ENCODE measurements at regions not wholly inside any gene's neighbourhood (a gene's known extent, or its start where the extent isn't known, plus 50 kb on each side); places are given as distances from the start of the nearest gene placed in this dataset.
"Not testable (repeated sequence)": the region's sequence is repeated elsewhere in the genome, so short reads cannot be mapped to it uniquely, and the experiment has no call there.

DNA sequence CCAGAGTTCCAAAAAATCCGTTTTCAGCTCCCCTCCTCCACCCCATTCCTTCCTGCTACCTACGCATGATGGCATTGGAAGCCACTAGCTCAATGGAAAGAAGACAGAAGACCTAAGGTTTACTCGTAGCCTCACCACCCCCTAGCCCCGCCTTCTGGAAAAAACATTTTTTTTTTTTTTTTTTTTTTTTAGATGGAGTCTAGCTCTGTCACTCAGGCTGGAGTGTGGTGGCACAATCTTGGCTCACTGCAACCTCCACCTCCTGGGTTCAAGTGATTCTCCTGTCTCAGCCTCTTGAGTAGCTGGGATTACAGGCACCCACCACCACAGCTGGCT is 57.2 kb upstream of the APCDD1L start:
- CTCF ChIA-PET; POLR2A ChIA-PET (ENCODE audit: unreplicated experiment); H3K14ac ChIP-seq (replicated peaks; ENCODE audit: low read depth, low read length); ATAC-seq (ENCODE audit: low read depth); H4K20me1 ChIP-seq (ENCODE audit: insufficient read depth, low read length); H3K9me1 ChIP-seq (ENCODE audit: insufficient read depth, low read length); H3K9ac ChIP-seq (ENCODE audit: low read depth, low read length); H3K23ac ChIP-seq (ENCODE audit: low read depth, low read length); H3K56ac ChIP-seq (ENCODE audit: extremely low read depth, insufficient read depth, low read length); BruUV-seq (replicated peaks); H2AK9ac ChIP-seq (replicated peaks; ENCODE audit: low read depth, low read length, poor library complexity); dilution Hi-C loops (cut with HindIII; ENCODE audit: low sequenced_read_pairs, unreplicated experiment); in situ Hi-C loops (cut with MboI; ENCODE audit: low sequenced_read_pairs); H2AK5ac ChIP-seq (ENCODE audit: low read depth, low read length); H3K36me3 ChIP-seq (ENCODE audit: control insufficient read depth, insufficient read depth, low read length); H3K27me3 ChIP-seq (ENCODE audit: control insufficient read depth, insufficient read depth, low read length); H2BK15ac ChIP-seq (ENCODE audit: low read depth, low read length); H3K4me3 ChIP-seq (ENCODE audit: insufficient read depth, low read depth, low read length); H2AFZ ChIP-seq (replicated peaks; ENCODE audit: low read length, poor library complexity); H3K9me3 ChIP-seq (ENCODE audit: control insufficient read depth, insufficient read depth, low read length); DNase-seq; H3K79me1 ChIP-seq (ENCODE audit: low read depth in 1 of 2, low read length in 2 of 2); H4K5ac ChIP-seq (ENCODE audit: low read depth, low read length): not testable (repeated sequence)
- intact Hi-C loops (cut with micrococcal nuclease): loop anchor here (5.0 kb wide), 1 partner anchor 80 kb away; the partner anchor contains the start of gene STX16
- no CpG with 5 or more reads among the region's 4 CpGs for WGBS, 2 experiments (ENCODE audit: extremely low coverage in 2 of 2, insufficient read length in 1 of 2)
- peak overlapping the region; percentile 72 for H2BK5ac ChIP-seq (ENCODE audit: low read depth, low read length, poor library complexity, severe bottlenecking)
- peak; percentile 24 for TF ChIP-seq RAD21 (IDR thresholded peaks at IDR 0.05; ENCODE audit: low read length)
- H4K91ac ChIP-seq (ENCODE audit: insufficient read depth, low read depth, low read length): peak overlapping the region; percentile 40; the same call in 1 of the 2 replicates
- H2BK120ac ChIP-seq (ENCODE audit: low read depth, low read length): peak overlapping the region; percentile 92; the same call in 1 of the 2 replicates
- H3K4ac ChIP-seq (ENCODE audit: low read depth, low read length): peak overlapping the region; percentile 87; the same call in 1 of the 2 replicates
- peak overlapping the region; percentile 72 for H3K4me2 ChIP-seq (ENCODE audit: low read depth, low read length)
- H3K27ac ChIP-seq (ENCODE audit: insufficient read depth, low read length): peak overlapping the region; percentile 38; the same call in 1 of the 2 replicates
- peak overlapping the region; percentile 3 to 34; a peak in 1 of 4 replicates for H4K8ac ChIP-seq (ENCODE audit: low read depth in 2 of 2, low read length in 2 of 2)
- 0 out of 2 replicates have a peak overlapping the region, but pooled peaks have one; percentile 22 for H2BK20ac ChIP-seq (ENCODE audit: low read depth, low read length)
- peak overlapping the region; percentile 90 for H3K18ac ChIP-seq (ENCODE audit: low read depth, low read length)
- peaks cover 13% of the 10 kb centered on the region for H3K4me1 ChIP-seq (ENCODE audit: control insufficient read depth, insufficient read depth, low read length)

All from IMR-90 (cell line).